NCI-H446 (cell line): ENCODE measurements at regions not wholly inside any gene's neighbourhood (a gene's known extent, or its start where the extent isn't known, plus 50 kb on each side); places are given as distances from the start of the nearest gene placed in this dataset.
"Not testable (repeated sequence)": the region's sequence is repeated elsewhere in the genome, so short reads cannot be mapped to it uniquely, and the experiment has no call there.

ENCODE experiments used
- DNase-seq, 2 experiments: peaks; one replicate each; lab custom pipeline; 2025; lab: John Stamatoyannopoulos, UW

GRCh38 chr7:149995369-149996026 is 121.7 kb downstream of the ATP6V0E2 start:
- not testable (repeated sequence) for DNase-seq

- not testable (repeated sequence) for DNase-seq
Observed at GRCh38 chr7:150000780-150001599, 127.2 kb downstream of the ATP6V0E2 start.

- no peak for DNase-seq
Observed at GRCh38 chr7:150003304-150003810, 129.6 kb downstream of the ATP6V0E2 start.

GRCh38 chr7:150003973-150004372 is 130.2 kb downstream of the ATP6V0E2 start:
- DNase-seq, result not testable (repeated sequence)

GRCh38 chr7:150004843-150005242 is 131.1 kb downstream of the ATP6V0E2 start:
- DNase-seq, result not testable (repeated sequence)

- not testable (repeated sequence) for DNase-seq
Observed at GRCh38 chr7:150009620-150010303, 136.0 kb downstream of the ATP6V0E2 start.

- not testable (repeated sequence) for DNase-seq
Observed at GRCh38 chr7:150016651-150017189, 143.0 kb downstream of the ATP6V0E2 start.

GRCh38 chr7:150020210-150020609 is 146.4 kb downstream of the ATP6V0E2 start:
- DNase-seq, result not testable (repeated sequence)

- DNase-seq, result not testable (repeated sequence)
Observed at GRCh38 chr7:150024550-150025490, 151.1 kb downstream of the ATP6V0E2 start.

GRCh38 chr7:150025802-150026201 is 152.0 kb downstream of the ATP6V0E2 start:
- not testable (repeated sequence) for DNase-seq

GRCh38 chr7:150028344-150029012 is 154.7 kb downstream of the ATP6V0E2 start:
- DNase-seq, result not testable (repeated sequence)

- not testable (repeated sequence) for DNase-seq
Observed at GRCh38 chr7:150029013-150029389, 155.2 kb downstream of the ATP6V0E2 start.

- DNase-seq, result not testable (repeated sequence)
Observed at GRCh38 chr7:150031733-150032132, 158.0 kb downstream of the ATP6V0E2 start.

GRCh38 chr7:150033711-150034110 is 159.9 kb downstream of the ATP6V0E2 start:
- not testable (repeated sequence) for DNase-seq

- DNase-seq, result not testable (repeated sequence)
Observed at GRCh38 chr7:150035769-150036168, 162.0 kb downstream of the ATP6V0E2 start.

- not testable (repeated sequence) for DNase-seq
Observed at GRCh38 chr7:150039061-150039460, 165.3 kb downstream of the ATP6V0E2 start.

GRCh38 chr7:150042281-150042680 is 168.5 kb downstream of the ATP6V0E2 start:
- DNase-seq, result not testable (repeated sequence)

GRCh38 chr7:150044771-150045170 is 171.0 kb downstream of the ATP6V0E2 start:
- DNase-seq, result not testable (repeated sequence)

GRCh38 chr7:150045596-150045995 is 171.8 kb downstream of the ATP6V0E2 start:
- not testable (repeated sequence) for DNase-seq
